K562 (cell line): ENCODE measurements at regions not wholly inside any gene's neighbourhood (a gene's known extent, or its start where the extent isn't known, plus 50 kb on each side); places are given as distances from the start of the nearest gene placed in this dataset.

Source experiments
- ATAC-seq: fragments of 200-7000 bp; cut with Tn5 transposase; 3 replicates; pipeline ENCODE4 v1.9.1; 2020; ENCODE audit warnings: moderate library complexity
- BruUV-seq: library from RNA; stranded (reverse); fragments of 400-500 nt; replicated peaks from 2 replicates; lab custom pipeline; 2021; lab: Mats Ljungman, UMichigan
- CTCF ChIA-PET: fragments of 300-600 bp; formaldehyde crosslinking; extraction: SDS; loops from one replicate; lab custom pipeline; 2021; ENCODE audit warnings: low intra/inter-chr PET ratio; lab: Yijun Ruan, JAX
- POLR2A ChIA-PET: fragments of 300-600, 350-650 bp; sonication (Branson Sonifier 250); formaldehyde crosslinking; extraction: SDS; loops from one replicate; lab custom pipeline; 2021; ENCODE audit warnings: antibody characterized with exemption, inconsistent platforms; lab: Yijun Ruan, JAX
- DNase-seq, 4 experiments: peaks; one replicate each; pipeline versions ENCODE4 v3.0.0 to v3.0.0-alpha.2; 2011 to 2018; ENCODE audit warnings: low spot score in 3 of 4, mixed read lengths in 3 of 4; ENCODE audit errors: extremely low read depth in 1 of 4
- FAIRE-seq: peaks from 2 replicates; lab custom pipeline; 2011; peaks lifted over from hg19 to GRCh38; lab: Jason Lieb, UNC
- H2AFZ ChIP-seq: 2 replicates; pipeline ENCODE4 v1.6.0; 2011; ENCODE audit warnings: low read depth, low read length, control low read depth, inconsistent platforms
- H3K27ac ChIP-seq: fragments of 200-600 bp; 3 replicates; pipeline ENCODE4 v1.8.0; 2011; ENCODE audit warnings: low read depth, mild to moderate bottlenecking, control low read depth, inconsistent platforms, low read length, moderate library complexity, mixed read lengths; ENCODE audit errors: extremely low read depth
- H3K27me3 ChIP-seq, 2 experiments: fragments of 300-600 bp in 1 of 2; 2 replicates in 1 of 2; 3 replicates in 1 of 2; pipeline versions ENCODE4 v1.6.0 to v1.8.0; 2011; ENCODE audit warnings: inconsistent platforms in 2 of 2, low read length in 2 of 2, mild to moderate bottlenecking in 1 of 2, mixed read lengths in 1 of 2, moderate library complexity in 1 of 2; ENCODE audit not compliant: control insufficient read depth in 2 of 2, insufficient read depth in 2 of 2
- H3K36me3 ChIP-seq: fragments of 300-600 bp; 3 replicates; pipeline ENCODE4 v1.8.0; 2011; ENCODE audit warnings: mild to moderate bottlenecking, low read length, inconsistent platforms; ENCODE audit not compliant: control insufficient read depth, insufficient read depth
- H3K4me1 ChIP-seq, 2 experiments: fragments of 200-600 bp in 1 of 2; replicated peaks in 1 of 2; 2 replicates in 1 of 2; 3 replicates in 1 of 2; pipeline versions ENCODE4 v1.5.1 to v1.8.0; 2011; ENCODE audit warnings: inconsistent platforms in 2 of 2, low read length in 2 of 2, mild to moderate bottlenecking in 1 of 2, mixed read lengths in 1 of 2, moderate library complexity in 1 of 2; ENCODE audit not compliant: control insufficient read depth in 2 of 2, insufficient read depth in 2 of 2
- H3K4me2 ChIP-seq: 2 replicates; pipeline ENCODE4 v1.6.1; 2011; ENCODE audit warnings: low read length, control low read depth, inconsistent platforms, mixed read lengths; ENCODE audit not compliant: insufficient read depth
- H3K4me3 ChIP-seq: fragments of 200-600 bp; sonication (generic), shearing (Covaris generic); 2 replicates; pipeline ENCODE4 v1.5.1; 2016; ENCODE audit warnings: control low read depth, inconsistent platforms
- H3K79me2 ChIP-seq: fragments of 200-600 bp; 3 replicates; pipeline ENCODE4 v1.8.0; 2011; ENCODE audit warnings: low read length, inconsistent platforms; ENCODE audit not compliant: control insufficient read depth, insufficient read depth
- H3K9ac ChIP-seq, 2 experiments: 2 replicates each; pipeline versions ENCODE4 v1.6.0 to v1.6.1; 2011; ENCODE audit warnings: low read depth in 2 of 2, low read length in 2 of 2, control low read depth in 1 of 2, inconsistent platforms in 1 of 2, mild to moderate bottlenecking in 1 of 2, mixed read lengths in 1 of 2; ENCODE audit not compliant: insufficient read depth in 1 of 2
- H3K9me1 ChIP-seq: one replicate; pipeline ENCODE4 v1.6.0; 2011; ENCODE audit warnings: inconsistent platforms, mild to moderate bottlenecking, low read length, moderate library complexity; ENCODE audit not compliant: control insufficient read depth, insufficient read depth
- H3K9me3 ChIP-seq: replicated peaks from 2 replicates; pipeline ENCODE4 v1.5.1; 2011; ENCODE audit warnings: low read depth, low read length, inconsistent platforms; ENCODE audit not compliant: control insufficient read depth, insufficient read depth
- H4K20me1 ChIP-seq: replicated peaks from 2 replicates; pipeline ENCODE4 v1.6.1; 2011; ENCODE audit warnings: low read length, inconsistent platforms, mixed read lengths; ENCODE audit not compliant: control insufficient read depth, insufficient read depth
- ATF7 ChIP-seq: fragments of 450-650 bp; IDR thresholded peaks from 2 replicates; pipeline ENCODE4 v1.7.1; 2014; ENCODE audit warnings: mild to moderate bottlenecking, moderate library complexity
- CBFA2T2 ChIP-seq: fragments of 450-650 bp; conservative IDR thresholded peaks from 2 replicates; pipeline ENCODE4 v1.6.1; 2017; ENCODE audit warnings: mild to moderate bottlenecking
- ERF ChIP-seq: fragments of 450-650 bp; formaldehyde crosslinking; IDR thresholded peaks from 2 replicates; pipeline ENCODE4 v1.4.0; 2020; ENCODE audit warnings: mild to moderate bottlenecking, mixed read lengths
- ETV6 ChIP-seq, 3 experiments: fragments of 150-350 bp in 1 of 3; sonication (generic) in 1 of 3; formaldehyde crosslinking in 1 of 3; IDR thresholded peaks; 2 replicates each; pipeline versions ENCODE4 v1.6.1 to v1.8.0; 2014 to 2022; ENCODE audit warnings: borderline replicate concordance in 2 of 3, low read depth in 2 of 3, antibody characterized with exemption in 1 of 3, low read length in 1 of 3, mild to moderate bottlenecking in 1 of 3, missing genetic modification reagents in 1 of 3
- FOS ChIP-seq: IDR thresholded peaks from 3 replicates; pipeline ENCODE4 v1.6.1; 2011; ENCODE audit not compliant: insufficient read length; ENCODE audit errors: extremely low read depth
- HDAC3 ChIP-seq: fragments of 450-650 bp; IDR thresholded peaks from 2 replicates; pipeline ENCODE4 v1.6.1; 2018; ENCODE audit warnings: borderline replicate concordance, mild to moderate bottlenecking, moderate library complexity; ENCODE audit not compliant: partially characterized antibody
- KAT7 ChIP-seq: sonication (generic); formaldehyde crosslinking; IDR thresholded peaks from 2 replicates; pipeline ENCODE4 v1.8.0; 2022; ENCODE audit warnings: missing genetic modification reagents, mild to moderate bottlenecking, borderline replicate concordance
- LARP7 ChIP-seq: fragments of 450-650 bp; IDR thresholded peaks from 2 replicates; pipeline ENCODE4 v1.6.1; 2016
- POLR3A ChIP-seq: IDR thresholded peaks from 2 replicates; pipeline ENCODE4 v1.6.1; 2011; ENCODE audit warnings: borderline replicate concordance, mild to moderate bottlenecking, moderate library complexity; ENCODE audit not compliant: insufficient read length, insufficient read depth; ENCODE audit errors: extremely low read depth
- ZBTB8A ChIP-seq: fragments of 450-650 bp; IDR thresholded peaks from 2 replicates; pipeline ENCODE4 v1.6.1; 2018; ENCODE audit warnings: mild to moderate bottlenecking, moderate library complexity; ENCODE audit not compliant: partially characterized antibody
- WGBS: fragments of 100-300 bp; shearing (Covaris generic); methylation state at CpG from one replicate; pipeline ENCODE4 v1.1.6; 2016; ENCODE audit warnings: low coverage, mixed read lengths; ENCODE audit not compliant: insufficient coverage; ENCODE audit errors: missing lambda C conversion rate; 5-methylcytosine and 5-hydroxymethylcytosine counted together
- in situ Hi-C: fragments of 300-500 bp; cut with MboI; formaldehyde crosslinking; loops from 4 replicates; pipeline ENCODE4 v1.15.0; 2018; ENCODE audit warnings: inconsistent platforms, mixed read lengths
- intact Hi-C: fragments of 100-400 bp; cut with micrococcal nuclease; formaldehyde crosslinking; loops from 2 replicates; pipeline ENCODE4 v1.14.2; 2022
- TF ChIP-seq, protein P1 (sequence below), 2 experiments: fragments of 200-800 bp in 1 of 2; sonication (Bioruptor generic) in 1 of 2; sonication (generic) in 1 of 2; formaldehyde crosslinking in 1 of 2; IDR thresholded peaks in 1 of 2; conservative IDR thresholded peaks in 1 of 2; 2 replicates each; pipeline versions ENCODE4 v1.5.0 to v1.6.1; 2016 to 2020; ENCODE audit warnings: missing compliant biosample characterization in 1 of 2, missing genetic modification characterization in 1 of 2, missing genetic modification reagents in 1 of 2

DNA sequence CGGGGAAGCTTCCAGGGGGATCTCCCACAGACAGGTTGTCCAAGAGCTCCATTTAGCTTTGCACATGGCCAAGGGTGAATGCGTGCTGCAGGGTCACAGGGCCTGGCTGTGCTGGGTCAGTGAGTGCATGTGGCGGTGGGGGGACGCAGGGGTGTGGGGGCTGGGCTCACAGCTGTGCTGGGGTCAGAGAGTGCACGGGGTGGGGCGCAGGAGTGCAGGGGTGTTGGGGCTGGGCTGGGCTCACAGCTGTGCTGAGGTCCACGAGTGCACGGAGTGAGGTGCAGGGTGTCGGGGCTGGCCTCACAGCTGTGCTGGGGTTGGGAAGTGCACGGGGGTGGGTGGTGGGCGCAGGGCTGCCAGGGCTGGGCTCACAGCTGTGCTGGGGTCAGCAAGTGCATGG is 557.7 kb downstream of the BRD1 start:
- FAIRE-seq (no peak), ATAC-seq (no peak), DNase-seq (no peak)
- H3K9me1 ChIP-seq = no peaks in the 10 kb centered on the region
- no TSS peak for BruUV-seq
- intact Hi-C loops (no loop called here), in situ Hi-C loops (no loop called here)
- WGBS = 0% methylated on average over 3 of the region's 11 CpGs
- no peaks in the 10 kb centered on the region for H3K4me1 ChIP-seq
- no peak overlapping the region for H3K27ac ChIP-seq
- no peaks in the 10 kb centered on the region for H4K20me1 ChIP-seq
- H3K9ac ChIP-seq = no peak overlapping the region
- ChIA-PET POLR2A (interaction anchor here (0.6 kb wide), 1 partner anchor 13 kb away, joined by 3 read pairs; no protein-coding TSS in a partner anchor), CTCF (no interaction called here)
- H3K4me3 ChIP-seq = no peak overlapping the region
- no peaks in the 10 kb centered on the region for H3K79me2 ChIP-seq
- H3K4me2 ChIP-seq = no peak overlapping the region
- H2AFZ ChIP-seq = no peak overlapping the region
- no peaks in the 10 kb centered on the region for H3K9me3 ChIP-seq
- no peaks in the 10 kb centered on the region for H3K36me3 ChIP-seq
- H3K27me3 ChIP-seq = peaks cover 0 to 22% of the 10 kb centered on the region in 2 experiments; a peak in 1 of 5 replicates
- no peak for TF ChIP-seq POLR3A
- TF ChIP-seq ZBTB8A = no peak
- TF ChIP-seq ATF7 = no peak
- no peak for TF ChIP-seq KAT7 (CRISPR knock-in tag)
- no peak for TF ChIP-seq HDAC3
- no peak for TF ChIP-seq LARP7
- no peak for TF ChIP-seq ETV6 (IDR thresholded peaks at IDR 0.05; ENCODE audit: borderline replicate concordance in 1 of 2, low read depth in 2 of 2, low read length in 1 of 2)
- no peak for TF ChIP-seq ETV6 (CRISPR knock-in tag; IDR thresholded peaks at IDR 0.05; ENCODE audit: borderline replicate concordance)
- TF ChIP-seq, protein P1, sequence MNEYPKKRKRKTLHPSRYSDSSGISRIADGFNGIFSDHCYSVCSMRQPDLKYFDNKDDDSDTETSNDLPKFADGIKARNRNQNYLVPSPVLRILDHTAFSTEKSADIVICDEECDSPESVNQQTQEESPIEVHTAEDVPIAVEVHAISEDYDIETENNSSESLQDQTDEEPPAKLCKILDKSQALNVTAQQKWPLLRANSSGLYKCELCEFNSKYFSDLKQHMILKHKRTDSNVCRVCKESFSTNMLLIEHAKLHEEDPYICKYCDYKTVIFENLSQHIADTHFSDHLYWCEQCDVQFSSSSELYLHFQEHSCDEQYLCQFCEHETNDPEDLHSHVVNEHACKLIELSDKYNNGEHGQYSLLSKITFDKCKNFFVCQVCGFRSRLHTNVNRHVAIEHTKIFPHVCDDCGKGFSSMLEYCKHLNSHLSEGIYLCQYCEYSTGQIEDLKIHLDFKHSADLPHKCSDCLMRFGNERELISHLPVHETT (CRISPR knock-in tag; conservative IDR thresholded peaks at IDR 0.05 in 1 of 2, IDR thresholded peaks at IDR 0.05 in 1 of 2) = no peak
- no peak for TF ChIP-seq CBFA2T2
- no peak for TF ChIP-seq FOS
- no peak for TF ChIP-seq ERF (CRISPR knock-in tag)
